ENCODE measurements at regions not wholly inside any gene's neighbourhood (a gene's known extent, or its start where the extent isn't known, plus 50 kb on each side); places are given as distances from the start of the nearest gene placed in this dataset.
A peak's percentile ranks its signal among the peaks of the same experiment; 100 is the strongest.

DNA sequence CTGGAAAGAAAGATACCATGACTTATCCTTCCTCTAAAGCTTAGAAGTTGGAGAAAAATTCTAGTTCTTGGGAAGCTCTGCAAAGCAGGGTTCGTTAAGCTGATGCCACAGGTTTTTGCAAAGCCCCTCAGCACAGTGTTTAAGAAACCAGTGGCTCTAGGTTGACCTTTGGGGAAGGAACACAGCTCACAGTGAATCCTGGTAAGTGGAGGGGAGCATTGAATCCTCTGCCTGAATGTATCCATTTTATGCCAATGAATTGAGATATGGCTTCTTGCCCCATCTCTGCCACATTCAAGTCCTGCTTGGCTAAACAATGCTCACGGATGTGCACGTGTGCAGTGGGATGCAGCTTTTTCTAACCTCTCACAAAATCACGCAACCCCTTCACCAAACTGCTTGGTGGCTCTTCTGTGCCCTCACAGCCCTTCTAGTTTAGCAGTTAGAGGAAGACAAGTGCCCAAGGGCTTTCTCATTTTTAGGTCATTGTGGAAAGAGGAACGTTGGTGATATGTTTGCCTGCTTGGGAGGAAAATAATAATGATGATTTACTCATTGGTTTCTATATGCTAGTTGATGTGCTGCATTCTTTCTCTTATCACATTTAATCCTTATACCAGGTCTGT lies 111.3 kb downstream of the DAD1 start:
- POLR2A ChIA-PET: no interaction called here
- intact Hi-C loops (cut with micrococcal nuclease; ENCODE audit: unreplicated experiment): no loop called here
- CTCF ChIA-PET (ENCODE audit: low intra/inter-chr PET ratio, low total read pairs): no interaction called here
- 12% methylated on average over 5 of the region's 5 CpGs for WGBS (ENCODE audit: low lambda C conversion rate)
- Histone ChIP-seq H3K9ac (ENCODE audit: insufficient read depth, low read depth, low read length) (no peak overlapping the region), H4K20me1 (ENCODE audit: insufficient read depth, low read length) (no peaks in the 10 kb centered on the region), H3K27ac (ENCODE audit: extremely low read length, insufficient read depth, low read length) (no peak overlapping the region), H3K27me3 (ENCODE audit: control insufficient read depth in 1 of 2, insufficient read depth in 2 of 2, low read length in 2 of 2) (peaks cover 0 to 11% of the 10 kb centered on the region in 2 experiments; a peak in 2 of 5 replicates), H2AFZ (ENCODE audit: low read length) (peak overlapping the region; percentile 2), H3K4me2 (ENCODE audit: low read depth, low read length) (no peak overlapping the region), H3K79me2 (ENCODE audit: insufficient read depth, low read length) (no peaks in the 10 kb centered on the region), H3K4me1 (ENCODE audit: insufficient read depth, low read length) (no peaks in the 10 kb centered on the region), H3K4me3 (replicated peaks in 1 of 3; ENCODE audit: insufficient read depth in 1 of 3, low read depth in 2 of 3, low read length in 3 of 3) (no peak overlapping the region), H3K36me3 (replicated peaks in 1 of 2; ENCODE audit: control insufficient read depth in 1 of 2, insufficient read depth in 2 of 2, low read length in 2 of 2) (no peaks in the 10 kb centered on the region), H3K9me3 (ENCODE audit: low read length) (no peaks in the 10 kb centered on the region)
- no TSS peak for BruUV-seq (replicated peaks)
- in situ Hi-C loops (cut with HindIII; ENCODE audit: extremely low pct_ligation_motif_present, low pct_unique_long_range_greater_than_20kb): no loop called here
- FAIRE-seq (no peak), ATAC-seq (no peak), DNase-seq (ENCODE audit: low spot score) (no peak)
- no peak for TF ChIP-seq FOXP1 (IDR thresholded peaks at IDR 0.05)
- TF ChIP-seq FOXP1 (CRISPR knock-in tag; IDR thresholded peaks at IDR 0.05): no peak
- TF ChIP-seq, protein P1, sequence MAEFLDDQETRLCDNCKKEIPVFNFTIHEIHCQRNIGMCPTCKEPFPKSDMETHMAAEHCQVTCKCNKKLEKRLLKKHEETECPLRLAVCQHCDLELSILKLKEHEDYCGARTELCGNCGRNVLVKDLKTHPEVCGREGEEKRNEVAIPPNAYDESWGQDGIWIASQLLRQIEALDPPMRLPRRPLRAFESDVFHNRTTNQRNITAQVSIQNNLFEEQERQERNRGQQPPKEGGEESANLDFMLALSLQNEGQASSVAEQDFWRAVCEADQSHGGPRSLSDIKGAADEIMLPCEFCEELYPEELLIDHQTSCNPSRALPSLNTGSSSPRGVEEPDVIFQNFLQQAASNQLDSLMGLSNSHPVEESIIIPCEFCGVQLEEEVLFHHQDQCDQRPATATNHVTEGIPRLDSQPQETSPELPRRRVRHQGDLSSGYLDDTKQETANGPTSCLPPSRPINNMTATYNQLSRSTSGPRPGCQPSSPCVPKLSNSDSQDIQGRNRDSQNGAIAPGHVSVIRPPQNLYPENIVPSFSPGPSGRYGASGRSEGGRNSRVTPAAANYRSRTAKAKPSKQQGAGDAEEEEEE (CRISPR knock-in tag; IDR thresholded peaks at IDR 0.05; ENCODE audit: borderline replicate concordance): no peak
- no peak for TF ChIP-seq KLF13 (CRISPR knock-in tag; IDR thresholded peaks at IDR 0.05)
- TF ChIP-seq DNMT1 (CRISPR knock-in tag; IDR thresholded peaks at IDR 0.05): no peak
- TF ChIP-seq, protein P2, sequence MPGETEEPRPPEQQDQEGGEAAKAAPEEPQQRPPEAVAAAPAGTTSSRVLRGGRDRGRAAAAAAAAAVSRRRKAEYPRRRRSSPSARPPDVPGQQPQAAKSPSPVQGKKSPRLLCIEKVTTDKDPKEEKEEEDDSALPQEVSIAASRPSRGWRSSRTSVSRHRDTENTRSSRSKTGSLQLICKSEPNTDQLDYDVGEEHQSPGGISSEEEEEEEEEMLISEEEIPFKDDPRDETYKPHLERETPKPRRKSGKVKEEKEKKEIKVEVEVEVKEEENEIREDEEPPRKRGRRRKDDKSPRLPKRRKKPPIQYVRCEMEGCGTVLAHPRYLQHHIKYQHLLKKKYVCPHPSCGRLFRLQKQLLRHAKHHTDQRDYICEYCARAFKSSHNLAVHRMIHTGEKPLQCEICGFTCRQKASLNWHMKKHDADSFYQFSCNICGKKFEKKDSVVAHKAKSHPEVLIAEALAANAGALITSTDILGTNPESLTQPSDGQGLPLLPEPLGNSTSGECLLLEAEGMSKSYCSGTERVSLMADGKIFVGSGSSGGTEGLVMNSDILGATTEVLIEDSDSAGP (CRISPR knock-in tag; IDR thresholded peaks at IDR 0.05; ENCODE audit: borderline replicate concordance): no peak
- no peak for TF ChIP-seq ZEB1 (IDR thresholded peaks at IDR 0.05; ENCODE audit: insufficient replicate concordance, low read depth)
- TF ChIP-seq TSC22D2 (CRISPR knock-in tag; IDR thresholded peaks at IDR 0.05; ENCODE audit: borderline replicate concordance): no peak
- TF ChIP-seq ZNF460 (CRISPR knock-in tag; IDR thresholded peaks at IDR 0.05; ENCODE audit: borderline replicate concordance): no peak
- no peak for TF ChIP-seq ZNF703 (CRISPR knock-in tag; IDR thresholded peaks at IDR 0.05; ENCODE audit: borderline replicate concordance)
- TF ChIP-seq TMF1 (CRISPR knock-in tag; IDR thresholded peaks at IDR 0.05; ENCODE audit: low read depth): no peak
- no peak for TF ChIP-seq ZNF180 (CRISPR knock-in tag; IDR thresholded peaks at IDR 0.05; ENCODE audit: borderline replicate concordance, low read depth)
- TF ChIP-seq, protein P3, sequence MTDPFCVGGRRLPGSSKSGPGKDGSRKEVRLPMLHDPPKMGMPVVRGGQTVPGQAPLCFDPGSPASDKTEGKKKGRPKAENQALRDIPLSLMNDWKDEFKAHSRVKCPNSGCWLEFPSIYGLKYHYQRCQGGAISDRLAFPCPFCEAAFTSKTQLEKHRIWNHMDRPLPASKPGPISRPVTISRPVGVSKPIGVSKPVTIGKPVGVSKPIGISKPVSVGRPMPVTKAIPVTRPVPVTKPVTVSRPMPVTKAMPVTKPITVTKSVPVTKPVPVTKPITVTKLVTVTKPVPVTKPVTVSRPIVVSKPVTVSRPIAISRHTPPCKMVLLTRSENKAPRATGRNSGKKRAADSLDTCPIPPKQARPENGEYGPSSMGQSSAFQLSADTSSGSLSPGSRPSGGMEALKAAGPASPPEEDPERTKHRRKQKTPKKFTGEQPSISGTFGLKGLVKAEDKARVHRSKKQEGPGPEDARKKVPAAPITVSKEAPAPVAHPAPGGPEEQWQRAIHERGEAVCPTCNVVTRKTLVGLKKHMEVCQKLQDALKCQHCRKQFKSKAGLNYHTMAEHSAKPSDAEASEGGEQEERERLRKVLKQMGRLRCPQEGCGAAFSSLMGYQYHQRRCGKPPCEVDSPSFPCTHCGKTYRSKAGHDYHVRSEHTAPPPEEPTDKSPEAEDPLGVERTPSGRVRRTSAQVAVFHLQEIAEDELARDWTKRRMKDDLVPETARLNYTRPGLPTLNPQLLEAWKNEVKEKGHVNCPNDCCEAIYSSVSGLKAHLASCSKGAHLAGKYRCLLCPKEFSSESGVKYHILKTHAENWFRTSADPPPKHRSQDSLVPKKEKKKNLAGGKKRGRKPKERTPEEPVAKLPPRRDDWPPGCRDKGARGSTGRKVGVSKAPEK (CRISPR knock-in tag; IDR thresholded peaks at IDR 0.05; ENCODE audit: borderline replicate concordance): no peak
- TF ChIP-seq PAWR (CRISPR knock-in tag; IDR thresholded peaks at IDR 0.05; ENCODE audit: borderline replicate concordance): no peak
- TF ChIP-seq, protein P4, sequence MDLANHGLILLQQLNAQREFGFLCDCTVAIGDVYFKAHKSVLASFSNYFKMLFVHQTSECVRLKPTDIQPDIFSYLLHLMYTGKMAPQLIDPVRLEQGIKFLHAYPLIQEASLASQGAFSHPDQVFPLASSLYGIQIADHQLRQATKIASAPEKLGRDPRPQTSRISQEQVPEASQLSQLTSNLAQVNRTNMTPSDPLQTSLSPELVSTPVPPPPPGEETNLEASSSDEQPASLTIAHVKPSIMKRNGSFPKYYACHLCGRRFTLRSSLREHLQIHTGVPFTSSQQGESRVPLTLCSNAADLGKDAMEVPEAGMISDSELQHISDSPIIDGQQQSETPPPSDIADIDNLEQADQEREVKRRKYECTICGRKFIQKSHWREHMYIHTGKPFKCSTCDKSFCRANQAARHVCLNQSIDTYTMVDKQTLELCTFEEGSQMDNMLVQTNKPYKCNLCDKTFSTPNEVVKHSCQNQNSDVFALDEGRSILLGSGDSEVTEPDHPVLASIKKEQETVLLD (CRISPR knock-in tag; IDR thresholded peaks at IDR 0.05; ENCODE audit: low read depth): no peak

All from HepG2 (cell line).